MM.1S (cell line): ENCODE measurements at regions not wholly inside any gene's neighbourhood (a gene's known extent, or its start where the extent isn't known, plus 50 kb on each side); places are given as distances from the start of the nearest gene placed in this dataset.
A peak's percentile ranks its signal among the peaks of the same experiment; 100 is the strongest.

ENCODE experiments used
- DNase-seq: peaks from one replicate; pipeline ENCODE4 v3.0.0-alpha.2; 2015
- H2AFZ ChIP-seq: fragments of 300-600 bp; sonication (generic); 2 replicates; pipeline ENCODE4 v1.6.0; 2016; ENCODE audit warnings: antibody characterized with exemption, low read length
- H3F3A ChIP-seq: fragments of 300-600 bp; sonication (generic); 2 replicates; pipeline ENCODE4 v1.6.1; 2016; ENCODE audit warnings: mild to moderate bottlenecking, antibody characterized with exemption, low read length, moderate library complexity, mixed read lengths; ENCODE audit not compliant: insufficient read depth
- H3K27ac ChIP-seq: fragments of 300-600 bp; sonication (generic); 2 replicates; pipeline ENCODE4 v1.5.1; 2016; ENCODE audit warnings: mild to moderate bottlenecking, low read length
- H3K27me3 ChIP-seq: fragments of 300-600 bp; sonication (generic); replicated peaks from 2 replicates; pipeline ENCODE4 v1.6.0; 2016; ENCODE audit warnings: low read length; ENCODE audit not compliant: insufficient read depth
- H3K36me3 ChIP-seq: fragments of 300-600 bp; sonication (generic); replicated peaks from 2 replicates; pipeline ENCODE4 v1.6.1; 2016; ENCODE audit warnings: mild to moderate bottlenecking, low read length, mixed read lengths; ENCODE audit not compliant: insufficient read depth
- H3K4me1 ChIP-seq: fragments of 300-600 bp; sonication (generic); 2 replicates; pipeline ENCODE4 v1.6.1; 2016; ENCODE audit warnings: low read length, mixed read lengths
- H3K4me2 ChIP-seq: fragments of 300-600 bp; sonication (generic); 2 replicates; pipeline ENCODE4 v1.6.0; 2016; ENCODE audit warnings: low read depth, low read length
- H3K4me3 ChIP-seq: fragments of 300-600 bp; sonication (generic); 2 replicates; pipeline ENCODE4 v1.5.1; 2016; ENCODE audit warnings: low read length, mixed read lengths
- H3K79me2 ChIP-seq: fragments of 300-600 bp; sonication (generic); 2 replicates; pipeline ENCODE4 v1.6.1; 2016; ENCODE audit warnings: mixed run types, low read length, mixed read lengths
- H3K9ac ChIP-seq: fragments of 300-600 bp; sonication (generic); 2 replicates; pipeline ENCODE4 v1.6.1; 2016; ENCODE audit warnings: low read length, mixed read lengths
- H3K9me2 ChIP-seq: fragments of 300-600 bp; sonication (generic); replicated peaks from 2 replicates; pipeline ENCODE4 v1.6.1; 2016; ENCODE audit warnings: mild to moderate bottlenecking, low read length, mixed read lengths; ENCODE audit not compliant: insufficient read depth
- H3K9me3 ChIP-seq: fragments of 300-600 bp; sonication (generic); replicated peaks from 2 replicates; pipeline ENCODE4 v1.6.1; 2016; ENCODE audit warnings: mild to moderate bottlenecking, low read length, mixed read lengths; ENCODE audit not compliant: insufficient read depth
- H4K20me1 ChIP-seq: fragments of 300-600 bp; sonication (generic); 2 replicates; pipeline ENCODE4 v1.6.1; 2016; ENCODE audit warnings: mild to moderate bottlenecking, low read length, moderate library complexity, mixed read lengths; ENCODE audit not compliant: insufficient read depth
- CTCF ChIP-seq: fragments of 300-600 bp; sonication (generic); IDR thresholded peaks from 2 replicates; pipeline ENCODE4 v1.5.1; 2016; ENCODE audit warnings: antibody characterized with exemption, low read length, mixed read lengths
- EZH2 ChIP-seq: fragments of 300-600 bp; sonication (generic); optimal IDR thresholded peaks from 2 replicates; pipeline ENCODE3; 2017; ENCODE audit warnings: low read depth, mild to moderate bottlenecking, antibody characterized with exemption, low read length, mixed read lengths
- EZH2phosphoT487 ChIP-seq: fragments of 300-600 bp; sonication (generic); IDR thresholded peaks from 2 replicates; pipeline ENCODE4 v1.6.1; 2018; ENCODE audit warnings: antibody characterized with exemption, low read length

GRCh38 chr3:186487819-186488218 is 56.4 kb downstream of the CRYGS start:
- Histone ChIP-seq H3K9me2 (no peaks in the 10 kb centered on the region), H3K27me3 (no peaks in the 10 kb centered on the region), H3K79me2 (no peaks in the 10 kb centered on the region), H3K4me3 (no peak overlapping the region), H3K9ac (no peak overlapping the region), H3K4me1 (peaks cover 9% of the 10 kb centered on the region), H3K36me3 (no peaks in the 10 kb centered on the region), H3K27ac (no peak overlapping the region), H2AFZ (no peak overlapping the region), H3K4me2 (no peak overlapping the region), H3K9me3 (no peaks in the 10 kb centered on the region), H4K20me1 (no peaks in the 10 kb centered on the region), H3F3A (no peaks in the 10 kb centered on the region)
- DNase-seq, result peak; percentile 44
- TF ChIP-seq CTCF (no peak), EZH2 (no peak), EZH2phosphoT487 (no peak)

GRCh38 chr3:186487037-186487436 is 57.1 kb downstream of the CRYGS start:
- Histone ChIP-seq H3K9me3 (no peaks in the 10 kb centered on the region), H3K9me2 (no peaks in the 10 kb centered on the region), H2AFZ (no peak overlapping the region), H3K27ac (no peak overlapping the region), H4K20me1 (no peaks in the 10 kb centered on the region), H3K27me3 (no peaks in the 10 kb centered on the region), H3K79me2 (no peaks in the 10 kb centered on the region), H3F3A (no peaks in the 10 kb centered on the region), H3K4me2 (no peak overlapping the region), H3K4me1 (peaks cover 13% of the 10 kb centered on the region), H3K9ac (no peak overlapping the region), H3K36me3 (no peaks in the 10 kb centered on the region), H3K4me3 (no peak overlapping the region)
- TF ChIP-seq EZH2 (no peak), CTCF (no peak), EZH2phosphoT487 (no peak)
- no peak for DNase-seq

GRCh38 chr3:186483611-186484340 is 60.4 kb downstream of the CRYGS start:
- TF ChIP-seq EZH2 (no peak), CTCF (no peak), EZH2phosphoT487 (no peak)
- no peaks in the 10 kb centered on the region for H4K20me1 ChIP-seq
- no peak for DNase-seq
- no peaks in the 10 kb centered on the region for H3K36me3 ChIP-seq
- H2AFZ ChIP-seq, result no peak overlapping the region
- no peak overlapping the region for H3K4me2 ChIP-seq
- peaks cover 21% of the 10 kb centered on the region for H3K4me1 ChIP-seq
- H3F3A ChIP-seq, result peaks cover 8% of the 10 kb centered on the region; the same call in 1 of the 2 replicates
- H3K27ac ChIP-seq, result no peak overlapping the region
- no peaks in the 10 kb centered on the region for H3K9me2 ChIP-seq
- H3K9ac ChIP-seq, result no peak overlapping the region
- H3K9me3 ChIP-seq, result no peaks in the 10 kb centered on the region
- H3K79me2 ChIP-seq, result no peaks in the 10 kb centered on the region
- H3K27me3 ChIP-seq, result no peaks in the 10 kb centered on the region
- H3K4me3 ChIP-seq, result no peak overlapping the region
